HG02678 (cell line): ENCODE measurements at regions not wholly inside any gene's neighbourhood (a gene's known extent, or its start where the extent isn't known, plus 50 kb on each side); places are given as distances from the start of the nearest gene placed in this dataset.

ENCODE experiments used
- ATAC-seq: cut with Tn5 transposase; IDR thresholded peaks from one replicate; pipeline ENCODE4 v1.9.1; 2021; ENCODE audit warnings: mild to moderate bottlenecking, moderate library complexity; ENCODE audit not compliant: unreplicated experiment

DNA sequence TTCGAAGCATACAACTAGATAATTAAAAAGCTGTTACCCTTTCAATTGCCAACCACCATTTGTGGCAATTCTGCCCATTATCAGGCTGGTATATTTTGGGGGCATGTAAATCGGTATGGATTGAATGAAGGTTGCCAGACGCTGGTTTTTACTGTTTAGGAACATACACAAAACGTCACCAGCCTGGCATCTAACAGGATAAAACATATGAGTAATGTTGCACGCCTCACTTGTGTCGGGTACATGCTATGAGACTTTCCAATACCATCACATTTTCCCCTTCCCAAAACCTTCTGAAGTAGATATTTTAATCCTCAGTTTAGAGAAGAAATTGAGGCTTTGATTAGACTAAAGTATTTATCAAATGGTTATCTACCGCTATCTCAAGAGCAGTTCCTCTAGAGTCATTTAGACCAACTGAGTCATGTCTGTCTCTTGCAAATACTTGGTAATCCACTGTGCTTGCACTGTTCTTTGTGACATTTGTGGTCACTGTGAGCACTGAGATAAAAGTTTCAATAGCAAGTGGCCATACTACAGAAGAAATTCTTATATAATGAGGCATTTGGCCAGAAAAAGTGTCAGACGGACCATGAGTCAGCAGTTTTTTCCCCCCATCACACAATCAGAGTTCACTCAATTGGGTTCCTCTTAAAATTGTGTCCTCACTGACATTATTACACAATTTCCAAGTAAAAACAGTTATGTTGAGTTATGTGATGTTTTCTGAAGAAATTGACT lies 498.7 kb downstream of the NXPH1 start:
- ATAC-seq, result no peak

DNA sequence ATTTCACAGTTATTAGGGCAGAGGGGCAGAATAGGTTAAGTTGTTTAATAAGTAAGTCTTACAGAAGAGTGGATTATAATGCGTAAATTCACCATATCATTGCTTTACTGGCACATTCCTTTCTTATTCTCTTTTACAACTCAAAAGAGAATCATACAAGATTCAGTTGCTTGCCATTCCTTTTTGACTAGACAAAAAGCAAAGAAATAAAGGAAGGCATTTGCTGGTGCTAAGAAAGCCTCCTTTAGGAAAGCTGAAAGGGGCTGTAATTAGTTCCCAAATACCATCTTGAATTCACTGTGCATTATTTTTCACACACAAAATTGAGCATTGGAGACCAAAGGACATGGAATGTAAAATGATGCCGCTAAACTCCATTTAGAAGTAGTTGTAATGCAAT lies 499.3 kb downstream of the NXPH1 start:
- no peak for ATAC-seq

DNA sequence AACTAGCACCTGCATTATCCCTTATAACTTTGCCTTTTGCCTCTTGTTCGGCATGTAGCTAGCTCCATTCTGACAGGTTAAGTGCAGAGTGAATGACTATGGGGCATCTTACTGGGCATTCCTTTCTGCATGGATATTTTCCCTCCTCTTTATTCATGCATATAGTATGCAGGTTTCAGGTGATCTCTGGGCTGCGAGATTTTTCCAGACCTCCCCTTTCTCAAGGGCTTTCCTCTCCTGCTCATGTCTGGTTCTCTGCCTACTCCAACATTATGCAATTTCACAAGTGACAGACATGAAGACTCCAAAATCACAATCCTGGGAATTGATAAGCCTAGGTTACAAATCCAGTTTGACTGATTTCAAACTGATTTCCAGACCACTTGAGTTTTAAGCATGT lies 503.8 kb downstream of the NXPH1 start:
- ATAC-seq, result no peak

- no peak for ATAC-seq
Measured at GRCh38 chr7:8938044-8938805, 504.8 kb downstream of the NXPH1 start.

- ATAC-seq, result no peak
Measured at GRCh38 chr7:8939446-8939845, 506.0 kb downstream of the NXPH1 start.

DNA sequence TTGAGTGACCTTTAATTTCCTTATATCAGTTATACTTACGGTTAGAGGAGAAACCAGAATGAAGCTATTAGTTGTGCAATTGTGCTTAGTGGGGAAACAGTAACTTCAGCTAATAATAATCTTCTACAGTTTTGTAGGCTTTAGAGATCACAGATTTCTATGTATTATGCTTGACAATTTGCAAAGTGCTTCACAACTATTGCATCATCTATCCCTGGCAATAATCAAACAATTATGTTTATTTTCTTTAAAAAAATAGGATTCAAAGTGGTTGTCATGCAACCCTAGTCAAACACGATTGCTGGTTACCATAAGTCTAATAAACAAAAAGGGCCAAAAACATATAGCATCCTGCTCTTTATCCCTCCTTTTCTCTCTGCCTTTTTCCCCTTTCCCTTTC lies 530.3 kb downstream of the NXPH1 start:
- no peak for ATAC-seq

DNA sequence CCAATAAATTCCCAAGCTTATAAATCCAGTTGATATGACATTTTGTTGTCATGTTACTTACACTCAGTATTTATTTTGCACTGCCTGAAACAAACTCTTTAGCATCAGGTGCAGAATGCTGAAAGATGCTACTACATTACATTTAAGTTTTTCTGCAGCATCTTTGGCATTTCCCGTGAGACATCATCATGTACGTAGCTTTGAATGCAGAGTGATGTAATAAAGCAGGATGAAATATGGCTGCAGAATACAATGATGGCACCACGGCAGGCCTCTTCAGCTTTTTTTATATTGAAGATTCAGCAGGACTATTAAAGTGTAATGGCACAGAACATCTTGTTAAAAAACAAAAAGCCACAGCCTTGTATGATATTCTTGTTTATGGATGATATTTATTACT lies 531.8 kb downstream of the NXPH1 start:
- no peak for ATAC-seq

- no peak for ATAC-seq
Measured at GRCh38 chr7:8973601-8974000, 540.2 kb downstream of the NXPH1 start.

DNA sequence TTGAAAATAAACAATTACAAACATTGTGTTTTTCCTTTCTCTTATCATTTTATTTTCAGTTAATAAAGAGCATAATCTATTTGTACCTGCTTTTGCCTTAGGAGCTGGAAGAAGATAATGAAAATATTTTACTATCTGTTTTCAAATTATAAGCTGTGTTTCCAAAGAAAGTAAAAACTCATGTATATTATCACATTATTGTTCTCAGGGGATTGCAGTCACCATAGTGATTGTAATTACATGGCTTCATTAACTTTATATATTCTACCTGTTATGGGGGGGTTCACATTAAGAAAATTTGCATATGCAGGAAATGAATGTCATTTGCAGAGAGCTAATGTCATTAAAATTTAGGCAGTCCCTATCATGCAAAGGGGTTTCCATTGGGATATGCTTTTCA lies 542.3 kb downstream of the NXPH1 start:
- no peak for ATAC-seq

DNA sequence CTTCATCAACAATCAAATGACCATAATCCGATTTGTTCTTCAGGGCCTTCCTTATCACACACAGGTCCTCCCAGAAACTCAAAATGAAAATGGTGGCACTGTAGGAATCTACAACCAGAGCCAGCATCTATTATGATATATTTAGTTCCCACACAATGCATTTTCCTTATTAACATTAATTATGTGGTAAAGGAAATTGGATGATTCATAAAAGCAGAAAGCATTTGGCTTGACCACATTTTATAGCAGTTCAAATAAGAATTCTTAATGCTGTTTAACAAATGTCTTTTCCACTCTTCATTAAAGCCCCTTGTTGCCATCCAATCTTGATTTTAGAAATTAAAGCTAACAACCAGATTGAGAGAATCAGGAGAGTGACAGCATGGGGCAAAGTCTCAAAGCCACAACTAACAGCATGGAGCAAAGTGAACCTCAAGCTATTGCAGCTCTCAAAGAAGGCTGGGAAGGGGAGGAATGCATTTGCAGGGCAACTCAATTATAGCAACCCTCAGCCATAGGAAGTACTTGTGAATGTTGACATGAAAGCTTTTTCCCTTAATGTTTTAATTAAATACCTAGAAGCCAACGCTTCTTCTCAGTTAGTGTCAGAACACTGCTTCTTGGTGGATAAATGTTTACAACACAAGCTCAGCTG lies 549.1 kb downstream of the NXPH1 start:
- ATAC-seq, result no peak

DNA sequence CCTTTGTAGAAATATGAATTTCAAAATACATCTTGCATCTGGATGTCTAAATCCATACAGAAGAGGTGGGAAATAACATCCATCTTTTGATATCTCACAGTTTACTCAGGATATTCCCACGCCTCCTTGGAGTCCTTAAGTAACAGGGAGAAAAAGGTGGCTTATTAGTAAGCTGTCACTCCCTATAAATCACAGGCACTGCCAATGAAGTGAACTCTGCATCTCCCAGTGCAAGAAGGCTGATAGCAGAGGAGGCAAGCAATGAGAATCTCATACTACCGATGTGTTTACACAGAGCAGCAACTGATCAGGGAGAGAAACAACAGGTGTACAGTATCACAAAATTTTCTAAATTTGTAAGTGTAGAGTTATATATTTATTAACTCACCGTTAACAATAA lies 551.8 kb downstream of the NXPH1 start:
- no peak for ATAC-seq

- ATAC-seq, result no peak
Measured at GRCh38 chr7:8988267-8988666, 554.9 kb downstream of the NXPH1 start.

GRCh38 chr7:8991159-8991558 lies 557.8 kb downstream of the NXPH1 start:
- no peak for ATAC-seq

GRCh38 chr7:8998762-8999161 lies 565.4 kb downstream of the NXPH1 start:
- no peak for ATAC-seq

DNA sequence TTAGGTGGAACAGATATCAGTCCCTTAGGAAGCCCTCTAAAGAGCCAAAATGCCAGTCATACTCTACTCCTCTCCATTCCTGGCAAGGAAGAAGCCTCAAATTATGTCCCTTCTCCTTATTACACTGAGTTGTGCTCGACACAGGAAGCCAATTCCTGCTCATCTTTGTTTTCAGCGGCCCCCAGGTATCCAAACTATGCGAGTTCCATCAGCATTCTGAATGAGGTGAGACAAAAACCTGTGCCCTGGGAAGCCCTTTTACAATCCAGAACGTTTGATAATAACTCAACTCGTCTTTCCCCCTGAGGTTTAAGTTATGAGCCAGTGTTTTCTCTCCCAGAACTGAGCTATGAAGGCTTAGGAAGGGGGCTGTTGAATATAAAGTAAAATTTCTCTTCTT lies 580.5 kb downstream of the NXPH1 start:
- ATAC-seq, result no peak

- no peak for ATAC-seq
Measured at GRCh38 chr7:9017286-9017685, 583.9 kb downstream of the NXPH1 start.

DNA sequence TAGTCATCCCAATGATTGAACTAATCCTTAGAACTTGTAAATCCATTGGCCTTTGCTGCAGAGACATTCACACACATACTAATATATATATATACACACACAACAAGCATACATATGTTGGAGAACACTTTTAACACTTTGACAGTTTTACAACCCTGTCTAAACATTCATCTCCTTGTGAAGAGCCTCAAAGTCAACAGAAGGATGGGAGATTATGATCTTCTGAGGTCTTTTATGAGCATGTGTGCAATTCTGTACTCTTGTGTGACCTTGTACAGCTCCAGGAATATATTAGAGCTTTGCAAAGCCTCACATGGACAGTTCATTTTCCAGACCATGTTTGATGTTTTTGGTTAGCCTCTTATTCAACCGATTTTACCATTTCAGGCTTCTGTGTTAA lies 589.0 kb downstream of the NXPH1 start:
- ATAC-seq, result no peak

DNA sequence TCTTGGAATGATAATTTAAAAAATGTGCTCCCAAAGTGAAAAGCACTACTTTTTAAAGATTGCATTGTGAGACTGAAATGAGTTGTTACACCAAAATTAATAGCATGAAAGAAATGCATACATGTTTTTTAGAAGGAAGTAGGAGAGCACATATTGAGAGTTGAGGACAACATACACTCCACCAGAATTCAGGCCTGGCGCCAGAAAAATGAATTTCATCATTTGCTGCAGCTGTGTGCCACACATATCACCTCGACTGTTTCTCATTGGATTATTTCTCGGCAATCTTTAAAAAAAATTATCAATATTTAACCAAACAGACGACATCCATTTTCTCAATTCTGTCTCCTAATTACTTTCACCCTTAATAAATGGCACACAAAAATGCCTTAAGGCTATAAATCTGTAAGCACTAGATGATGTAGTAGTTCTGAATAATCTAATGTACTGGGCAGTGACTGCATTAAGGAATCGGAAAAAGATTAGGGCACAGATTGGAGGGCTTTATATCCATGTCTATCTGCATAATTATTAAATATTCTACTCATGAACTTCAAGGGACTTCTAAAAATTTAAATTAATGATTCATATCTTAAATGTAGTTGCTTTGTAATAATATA lies 590.4 kb downstream of the NXPH1 start:
- no peak for ATAC-seq

- no peak for ATAC-seq
Measured at GRCh38 chr7:9026121-9026520, 592.7 kb downstream of the NXPH1 start.

- ATAC-seq, result no peak
Measured at GRCh38 chr7:9028012-9028411, 594.6 kb downstream of the NXPH1 start.

- no peak for ATAC-seq
Measured at GRCh38 chr7:9029681-9030530, 596.5 kb downstream of the NXPH1 start.
